ENCODE measurements at regions not wholly inside any gene's neighbourhood (a gene's known extent, or its start where the extent isn't known, plus 50 kb on each side); places are given as distances from the start of the nearest gene placed in this dataset.

DNA sequence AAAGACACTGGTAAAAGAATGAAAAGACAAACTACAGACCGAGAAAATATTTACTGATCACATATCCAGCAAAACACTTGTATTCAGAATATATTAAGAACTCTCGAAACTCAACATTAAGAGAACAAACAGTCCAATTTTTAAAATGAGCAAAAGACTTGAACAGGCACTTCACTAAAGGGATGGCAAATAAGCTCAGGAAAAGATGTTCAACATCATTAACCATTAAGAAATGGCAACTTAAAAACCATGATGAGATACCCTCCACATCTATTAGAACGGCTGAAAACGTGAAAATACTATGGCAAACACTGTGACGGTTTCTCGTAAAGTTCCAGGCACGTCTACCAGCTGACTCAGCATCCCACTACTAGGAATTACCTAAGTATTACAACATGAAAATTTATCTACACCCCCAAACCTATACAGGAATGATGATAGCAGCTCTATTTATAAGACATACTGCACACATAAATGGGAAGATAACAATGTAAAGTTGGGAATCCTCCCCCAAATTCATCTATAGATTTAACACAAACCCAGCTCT lies 86.1 kb upstream of the PROK2 start:
- H3K9me3 ChIP-seq (replicated peaks; ENCODE audit: low read length) = no peaks in the 10 kb centered on the region

GRCh38 chr3:71868876-71869275 lies 83.9 kb upstream of the PROK2 start:
- H3K27me3 ChIP-seq (ENCODE audit: control insufficient read depth, insufficient read depth, low read length) = peaks cover 58% of the 10 kb centered on the region
- no peaks in the 10 kb centered on the region for H3K9me3 ChIP-seq (replicated peaks; ENCODE audit: low read length)
- H3K4me1 ChIP-seq (ENCODE audit: control insufficient read depth, insufficient read depth, low read length) = no peaks in the 10 kb centered on the region
- H3K4me2 ChIP-seq (ENCODE audit: low read length) = no peak overlapping the region
- H3K4me3 ChIP-seq (ENCODE audit: low read length) = no peak overlapping the region
- H3K36me3 ChIP-seq (ENCODE audit: insufficient read depth, low read length) = no peaks in the 10 kb centered on the region
- no peak overlapping the region for H3K9ac ChIP-seq (ENCODE audit: low read depth, low read length)

More for the DNA sequence above, 86.1 kb upstream of the PROK2 start:
- Histone ChIP-seq H3K4me2 (ENCODE audit: low read length) (no peak overlapping the region), H3K27me3 (ENCODE audit: control insufficient read depth, insufficient read depth, low read length) (peaks cover 43% of the 10 kb centered on the region), H3K4me3 (ENCODE audit: low read length) (no peak overlapping the region), H3K4me1 (ENCODE audit: control insufficient read depth, insufficient read depth, low read length) (no peaks in the 10 kb centered on the region), H3K9ac (ENCODE audit: low read depth, low read length) (no peak overlapping the region), H3K36me3 (ENCODE audit: insufficient read depth, low read length) (no peaks in the 10 kb centered on the region)

DNA sequence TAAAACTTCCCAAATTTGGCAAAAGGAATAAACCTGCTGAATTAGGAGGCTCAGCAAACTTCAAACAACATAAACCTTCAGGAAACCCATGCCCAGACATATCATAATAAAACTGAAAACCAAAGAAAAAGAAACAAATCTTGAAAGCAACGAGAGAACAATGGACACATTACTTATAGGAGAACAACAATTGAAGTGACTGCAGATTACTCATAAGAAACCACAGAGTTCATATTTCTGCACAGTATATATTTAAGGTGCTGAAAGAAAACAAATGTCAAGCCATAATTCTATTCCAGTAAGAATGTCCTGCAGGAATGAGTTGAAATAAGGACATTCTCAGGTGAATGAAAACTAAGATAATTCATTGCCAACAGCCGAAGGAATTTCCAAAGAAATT lies 80.8 kb upstream of the PROK2 start:
- Histone ChIP-seq H3K36me3 (ENCODE audit: insufficient read depth, low read length) (no peaks in the 10 kb centered on the region), H3K9ac (ENCODE audit: low read depth, low read length) (no peak overlapping the region), H3K4me3 (ENCODE audit: low read length) (no peak overlapping the region), H3K9me3 (replicated peaks; ENCODE audit: low read length) (no peaks in the 10 kb centered on the region), H3K27me3 (ENCODE audit: control insufficient read depth, insufficient read depth, low read length) (peaks cover 64% of the 10 kb centered on the region), H3K4me1 (ENCODE audit: control insufficient read depth, insufficient read depth, low read length) (no peaks in the 10 kb centered on the region), H3K4me2 (ENCODE audit: low read length) (no peak overlapping the region)

DNA sequence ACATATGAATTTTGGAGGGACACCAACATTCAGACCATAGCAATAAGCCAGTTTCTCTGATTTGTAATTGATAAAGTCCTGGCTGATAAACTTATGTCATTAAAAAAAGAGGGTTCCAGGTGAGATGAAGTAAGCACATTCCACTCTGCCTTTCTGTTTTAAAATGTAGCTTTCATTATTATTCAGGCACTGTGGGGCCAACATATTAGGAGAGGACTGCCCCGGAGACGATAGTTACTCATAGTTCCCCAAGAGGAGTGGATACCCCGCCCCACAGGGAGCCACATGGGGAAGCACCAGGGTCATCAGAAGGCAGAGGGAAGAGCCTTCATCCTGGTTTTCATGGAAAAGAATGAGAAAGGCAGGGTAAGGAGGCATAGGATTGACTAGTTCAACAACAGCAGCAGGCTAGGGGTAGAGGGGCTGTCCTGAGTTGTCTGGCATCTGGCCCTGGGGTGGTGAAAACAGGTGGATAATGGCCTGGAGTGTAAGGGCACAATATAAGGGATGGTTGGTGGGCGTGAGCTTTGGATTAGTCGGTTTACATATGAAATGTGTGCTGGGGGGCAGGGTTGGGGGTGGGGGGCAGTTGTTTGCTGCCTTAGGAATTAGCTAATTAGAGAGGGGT lies 78.7 kb upstream of the PROK2 start:
- H3K9ac ChIP-seq (ENCODE audit: low read depth, low read length) = no peak overlapping the region
- H3K36me3 ChIP-seq (ENCODE audit: insufficient read depth, low read length) = no peaks in the 10 kb centered on the region
- H3K27me3 ChIP-seq (ENCODE audit: control insufficient read depth, insufficient read depth, low read length) = peaks cover 52% of the 10 kb centered on the region
- H3K4me1 ChIP-seq (ENCODE audit: control insufficient read depth, insufficient read depth, low read length) = no peaks in the 10 kb centered on the region
- no peak overlapping the region for H3K4me3 ChIP-seq (ENCODE audit: low read length)
- no peaks in the 10 kb centered on the region for H3K9me3 ChIP-seq (replicated peaks; ENCODE audit: low read length)
- no peak overlapping the region for H3K4me2 ChIP-seq (ENCODE audit: low read length)

DNA sequence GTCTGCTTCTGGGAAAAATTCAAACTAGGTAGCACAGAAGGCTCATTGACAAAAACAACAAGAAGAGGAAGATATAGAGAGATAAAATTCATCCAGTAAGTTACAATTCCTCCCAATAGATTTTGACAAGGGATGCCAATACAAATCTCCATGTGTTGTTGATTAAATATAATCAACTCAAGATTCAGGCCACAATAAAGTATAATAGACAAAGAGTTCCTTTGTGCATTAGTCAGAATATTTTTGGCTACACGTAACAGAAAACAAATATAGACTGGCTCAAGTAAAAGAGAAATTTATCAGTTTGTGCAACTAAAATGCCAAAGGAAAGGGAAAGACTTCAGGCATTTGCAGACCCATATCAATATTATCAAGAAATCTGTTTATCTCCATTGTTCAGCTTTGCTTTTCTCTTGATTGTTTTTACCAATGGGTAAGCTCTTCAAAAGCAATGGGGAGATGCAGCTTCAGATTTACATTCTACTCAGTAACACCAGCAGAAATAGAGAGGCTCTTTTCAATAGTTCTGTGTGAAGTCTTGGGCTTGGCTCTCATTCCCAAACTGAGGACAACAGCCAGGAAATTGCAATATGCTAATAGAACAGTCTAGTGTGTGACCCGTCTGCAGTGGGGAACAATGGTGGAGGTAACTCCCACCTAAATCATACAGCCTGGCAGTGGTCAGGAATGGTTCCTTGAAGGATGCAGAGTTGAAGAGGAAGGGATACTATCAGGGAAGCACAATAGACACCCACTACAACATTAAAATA lies 77.6 kb upstream of the PROK2 start:
- no peak overlapping the region for H3K4me3 ChIP-seq (ENCODE audit: low read length)
- no peak overlapping the region for H3K9ac ChIP-seq (ENCODE audit: low read depth, low read length)
- no peaks in the 10 kb centered on the region for H3K36me3 ChIP-seq (ENCODE audit: insufficient read depth, low read length)
- no peak overlapping the region for H3K4me2 ChIP-seq (ENCODE audit: low read length)
- no peaks in the 10 kb centered on the region for H3K4me1 ChIP-seq (ENCODE audit: control insufficient read depth, insufficient read depth, low read length)
- no peaks in the 10 kb centered on the region for H3K9me3 ChIP-seq (replicated peaks; ENCODE audit: low read length)
- H3K27me3 ChIP-seq (ENCODE audit: control insufficient read depth, insufficient read depth, low read length) = peaks cover 48% of the 10 kb centered on the region

- H3K9ac ChIP-seq (ENCODE audit: low read depth, low read length) = no peak overlapping the region
- no peak overlapping the region for H3K4me3 ChIP-seq (ENCODE audit: low read length)
- H3K4me1 ChIP-seq (ENCODE audit: control insufficient read depth, insufficient read depth, low read length) = no peaks in the 10 kb centered on the region
- no peaks in the 10 kb centered on the region for H3K9me3 ChIP-seq (replicated peaks; ENCODE audit: low read length)
- no peak overlapping the region for H3K4me2 ChIP-seq (ENCODE audit: low read length)
- peaks cover 44% of the 10 kb centered on the region for H3K27me3 ChIP-seq (ENCODE audit: control insufficient read depth, insufficient read depth, low read length)
- no peaks in the 10 kb centered on the region for H3K36me3 ChIP-seq (ENCODE audit: insufficient read depth, low read length)
These were observed 74.2 kb upstream of the PROK2 start for GRCh38 chr3:71859123-71859519.

DNA sequence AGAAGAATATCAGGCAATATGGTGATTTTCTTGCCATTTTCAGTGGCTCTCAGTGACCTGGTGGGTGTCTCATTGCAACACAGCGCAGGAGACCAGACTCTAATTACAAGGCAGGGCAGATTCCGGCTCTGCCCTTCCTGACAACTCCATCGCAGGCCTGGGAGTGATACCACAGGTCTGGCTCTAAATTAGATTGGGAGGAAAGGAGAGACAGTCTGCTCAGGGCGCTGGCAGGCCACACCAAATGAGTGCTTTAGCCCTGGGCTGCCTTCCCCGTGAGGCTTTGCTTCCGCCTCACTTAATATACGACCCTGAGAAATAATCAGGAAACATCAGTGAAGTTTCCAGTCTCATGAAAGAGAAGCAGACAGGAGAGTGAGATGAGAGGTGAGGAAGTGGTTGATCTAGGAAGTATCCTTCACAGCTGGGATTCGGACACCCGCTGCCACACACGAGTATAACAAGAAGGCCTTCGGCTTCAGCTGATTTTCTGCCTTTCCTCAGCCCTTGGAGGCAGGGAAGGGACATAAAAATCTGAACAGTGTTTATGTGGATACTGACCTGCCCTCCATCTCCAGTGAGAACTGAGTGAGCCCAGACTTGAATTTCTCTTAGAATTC lies 73.7 kb upstream of the PROK2 start:
- Histone ChIP-seq H3K27me3 (ENCODE audit: control insufficient read depth, insufficient read depth, low read length) (peaks cover 41% of the 10 kb centered on the region), H3K36me3 (ENCODE audit: insufficient read depth, low read length) (no peaks in the 10 kb centered on the region), H3K9ac (ENCODE audit: low read depth, low read length) (no peak overlapping the region), H3K4me3 (ENCODE audit: low read length) (no peak overlapping the region), H3K4me1 (ENCODE audit: control insufficient read depth, insufficient read depth, low read length) (no peaks in the 10 kb centered on the region), H3K4me2 (ENCODE audit: low read length) (no peak overlapping the region), H3K9me3 (replicated peaks; ENCODE audit: low read length) (no peaks in the 10 kb centered on the region)

GRCh38 chr3:71857956-71858355 lies 73.0 kb upstream of the PROK2 start:
- Histone ChIP-seq H3K36me3 (ENCODE audit: insufficient read depth, low read length) (no peaks in the 10 kb centered on the region), H3K9me3 (replicated peaks; ENCODE audit: low read length) (no peaks in the 10 kb centered on the region), H3K27me3 (ENCODE audit: control insufficient read depth, insufficient read depth, low read length) (peaks cover 34% of the 10 kb centered on the region), H3K4me3 (ENCODE audit: low read length) (no peak overlapping the region), H3K4me1 (ENCODE audit: control insufficient read depth, insufficient read depth, low read length) (no peaks in the 10 kb centered on the region), H3K9ac (ENCODE audit: low read depth, low read length) (no peak overlapping the region), H3K4me2 (ENCODE audit: low read length) (no peak overlapping the region)

DNA sequence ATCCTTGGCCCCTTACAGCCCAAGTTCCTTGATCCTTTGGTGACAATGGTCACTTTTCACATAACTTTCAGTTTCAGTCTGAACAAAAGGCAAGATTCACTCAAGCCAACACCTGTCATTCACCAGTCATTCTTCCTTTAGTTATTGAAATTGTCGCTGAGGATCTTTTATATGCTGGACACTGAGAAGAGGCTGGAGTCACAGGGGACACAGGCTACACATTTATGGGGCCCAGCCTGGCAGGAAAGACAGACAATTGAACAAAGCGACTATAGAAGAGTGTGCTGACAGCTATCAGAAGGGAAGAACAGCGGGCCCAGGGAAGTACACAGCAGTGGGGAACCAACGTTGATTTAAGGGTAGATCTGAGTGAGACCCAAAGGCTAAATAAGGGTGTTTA lies 69.8 kb upstream of the PROK2 start:
- no peak overlapping the region for H3K4me3 ChIP-seq (ENCODE audit: low read length)
- no peaks in the 10 kb centered on the region for H3K4me1 ChIP-seq (ENCODE audit: control insufficient read depth, insufficient read depth, low read length)
- H3K9me3 ChIP-seq (replicated peaks; ENCODE audit: low read length) = no peaks in the 10 kb centered on the region
- no peaks in the 10 kb centered on the region for H3K36me3 ChIP-seq (ENCODE audit: insufficient read depth, low read length)
- H3K27me3 ChIP-seq (ENCODE audit: control insufficient read depth, insufficient read depth, low read length) = peaks cover 18% of the 10 kb centered on the region
- no peak overlapping the region for H3K4me2 ChIP-seq (ENCODE audit: low read length)
- H3K9ac ChIP-seq (ENCODE audit: low read depth, low read length) = no peak overlapping the region

DNA sequence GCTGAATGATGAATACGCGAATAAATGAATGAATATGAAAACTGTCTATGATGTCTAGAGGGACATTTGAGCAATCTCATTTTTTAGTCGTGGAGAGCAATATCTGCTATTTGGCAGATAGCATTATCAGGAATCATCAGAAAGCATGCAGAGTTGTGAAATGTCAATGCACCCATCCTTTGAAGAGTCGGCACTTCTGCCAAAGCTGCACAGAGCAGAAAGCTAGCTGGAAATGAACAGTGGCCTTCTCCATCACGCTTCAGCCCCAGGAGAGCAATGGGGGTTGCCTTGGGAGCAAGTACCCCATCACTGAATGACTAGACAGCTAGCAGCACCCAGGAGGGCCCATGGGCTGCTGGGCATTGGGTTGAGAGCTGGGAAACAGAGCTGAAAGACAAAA lies 69.1 kb upstream of the PROK2 start:
- H3K4me1 ChIP-seq (ENCODE audit: control insufficient read depth, insufficient read depth, low read length) = no peaks in the 10 kb centered on the region

DNA sequence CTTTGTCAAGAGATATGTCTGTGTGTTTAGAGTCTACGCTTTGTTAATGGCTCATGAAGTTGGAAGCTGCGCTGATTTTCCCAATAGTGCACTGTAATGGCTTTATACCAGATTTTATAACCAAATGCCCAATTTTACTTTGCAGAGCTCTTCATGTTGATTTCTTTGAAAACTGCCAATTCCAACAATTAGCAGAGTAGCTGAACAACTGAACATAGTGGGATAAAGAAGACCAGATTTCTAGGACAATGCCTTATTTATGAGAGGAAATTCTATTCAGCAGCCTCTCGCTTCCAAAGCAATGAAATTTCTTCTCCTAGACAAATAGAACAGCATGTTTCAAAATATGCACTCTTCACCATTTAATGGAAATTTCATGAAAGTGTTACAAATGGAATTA lies 66.9 kb upstream of the PROK2 start:
- no peak overlapping the region for H3K9ac ChIP-seq (ENCODE audit: low read depth, low read length)
- no peaks in the 10 kb centered on the region for H3K4me1 ChIP-seq (ENCODE audit: control insufficient read depth, insufficient read depth, low read length)
- no peak overlapping the region for H3K4me3 ChIP-seq (ENCODE audit: low read length)
- H3K27me3 ChIP-seq (ENCODE audit: control insufficient read depth, insufficient read depth, low read length) = peaks cover 7% of the 10 kb centered on the region
- no peaks in the 10 kb centered on the region for H3K36me3 ChIP-seq (ENCODE audit: insufficient read depth, low read length)
- H3K4me2 ChIP-seq (ENCODE audit: low read length) = no peak overlapping the region
- no peaks in the 10 kb centered on the region for H3K9me3 ChIP-seq (replicated peaks; ENCODE audit: low read length)

More for the DNA sequence above, 69.1 kb upstream of the PROK2 start:
- Histone ChIP-seq H3K9me3 (replicated peaks; ENCODE audit: low read length) (no peaks in the 10 kb centered on the region), H3K27me3 (ENCODE audit: control insufficient read depth, insufficient read depth, low read length) (peaks cover 18% of the 10 kb centered on the region), H3K4me2 (ENCODE audit: low read length) (no peak overlapping the region), H3K4me3 (ENCODE audit: low read length) (no peak overlapping the region), H3K9ac (ENCODE audit: low read depth, low read length) (no peak overlapping the region), H3K36me3 (ENCODE audit: insufficient read depth, low read length) (no peaks in the 10 kb centered on the region)
